ENCODE measurements at regions not wholly inside any gene's neighbourhood (a gene's known extent, or its start where the extent isn't known, plus 50 kb on each side); places are given as distances from the start of the nearest gene placed in this dataset.

DNA sequence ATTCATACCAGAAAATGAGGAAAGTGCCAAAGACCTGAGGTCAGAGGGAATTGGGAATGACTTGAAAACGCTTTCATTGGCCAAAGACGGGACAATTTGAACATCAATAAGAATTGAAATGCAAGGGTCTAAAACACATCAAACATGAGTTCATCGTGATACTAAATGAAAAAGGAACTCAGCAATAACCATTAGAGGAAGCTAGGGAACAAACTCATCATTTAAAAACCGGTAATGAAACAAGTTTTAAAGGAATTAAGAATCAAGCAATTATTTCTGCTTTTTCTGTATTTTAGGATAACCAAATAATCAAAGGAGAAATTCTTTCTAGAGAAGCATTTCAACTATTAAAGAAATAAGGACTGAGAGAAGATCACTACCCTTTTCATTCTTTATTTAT is 303.1 kb downstream of the ARHGAP12 start:
- TF ChIP-seq RAD21 (conservative IDR thresholded peaks at IDR 0.05 in 1 of 2, IDR thresholded peaks at IDR 0.05 in 1 of 2) (no peak), CEBPB (IDR thresholded peaks at IDR 0.05) (no peak), MYC (IDR thresholded peaks at IDR 0.05; ENCODE audit: borderline replicate concordance, low read length) (no peak), EP300 (IDR thresholded peaks at IDR 0.05) (no peak), POLR2A (IDR thresholded peaks at IDR 0.05; ENCODE audit: low read length) (no peak), MAFK (IDR thresholded peaks at IDR 0.05; ENCODE audit: partially characterized antibody) (no peak), HOXA7 (CRISPR knock-in tag; IDR thresholded peaks at IDR 0.05) (no peak)
- TF ChIP-seq, protein P1, sequence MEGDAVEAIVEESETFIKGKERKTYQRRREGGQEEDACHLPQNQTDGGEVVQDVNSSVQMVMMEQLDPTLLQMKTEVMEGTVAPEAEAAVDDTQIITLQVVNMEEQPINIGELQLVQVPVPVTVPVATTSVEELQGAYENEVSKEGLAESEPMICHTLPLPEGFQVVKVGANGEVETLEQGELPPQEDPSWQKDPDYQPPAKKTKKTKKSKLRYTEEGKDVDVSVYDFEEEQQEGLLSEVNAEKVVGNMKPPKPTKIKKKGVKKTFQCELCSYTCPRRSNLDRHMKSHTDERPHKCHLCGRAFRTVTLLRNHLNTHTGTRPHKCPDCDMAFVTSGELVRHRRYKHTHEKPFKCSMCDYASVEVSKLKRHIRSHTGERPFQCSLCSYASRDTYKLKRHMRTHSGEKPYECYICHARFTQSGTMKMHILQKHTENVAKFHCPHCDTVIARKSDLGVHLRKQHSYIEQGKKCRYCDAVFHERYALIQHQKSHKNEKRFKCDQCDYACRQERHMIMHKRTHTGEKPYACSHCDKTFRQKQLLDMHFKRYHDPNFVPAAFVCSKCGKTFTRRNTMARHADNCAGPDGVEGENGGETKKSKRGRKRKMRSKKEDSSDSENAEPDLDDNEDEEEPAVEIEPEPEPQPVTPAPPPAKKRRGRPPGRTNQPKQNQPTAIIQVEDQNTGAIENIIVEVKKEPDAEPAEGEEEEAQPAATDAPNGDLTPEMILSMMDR (IDR thresholded peaks at IDR 0.05) = no peak
- TF ChIP-seq, protein P2, sequence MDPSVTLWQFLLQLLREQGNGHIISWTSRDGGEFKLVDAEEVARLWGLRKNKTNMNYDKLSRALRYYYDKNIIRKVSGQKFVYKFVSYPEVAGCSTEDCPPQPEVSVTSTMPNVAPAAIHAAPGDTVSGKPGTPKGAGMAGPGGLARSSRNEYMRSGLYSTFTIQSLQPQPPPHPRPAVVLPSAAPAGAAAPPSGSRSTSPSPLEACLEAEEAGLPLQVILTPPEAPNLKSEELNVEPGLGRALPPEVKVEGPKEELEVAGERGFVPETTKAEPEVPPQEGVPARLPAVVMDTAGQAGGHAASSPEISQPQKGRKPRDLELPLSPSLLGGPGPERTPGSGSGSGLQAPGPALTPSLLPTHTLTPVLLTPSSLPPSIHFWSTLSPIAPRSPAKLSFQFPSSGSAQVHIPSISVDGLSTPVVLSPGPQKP (IDR thresholded peaks at IDR 0.05; ENCODE audit: low read depth, low read length) = no peak
